ENCODE measurements at regions not wholly inside any gene's neighbourhood (a gene's known extent, or its start where the extent isn't known, plus 50 kb on each side); places are given as distances from the start of the nearest gene placed in this dataset.

DNA sequence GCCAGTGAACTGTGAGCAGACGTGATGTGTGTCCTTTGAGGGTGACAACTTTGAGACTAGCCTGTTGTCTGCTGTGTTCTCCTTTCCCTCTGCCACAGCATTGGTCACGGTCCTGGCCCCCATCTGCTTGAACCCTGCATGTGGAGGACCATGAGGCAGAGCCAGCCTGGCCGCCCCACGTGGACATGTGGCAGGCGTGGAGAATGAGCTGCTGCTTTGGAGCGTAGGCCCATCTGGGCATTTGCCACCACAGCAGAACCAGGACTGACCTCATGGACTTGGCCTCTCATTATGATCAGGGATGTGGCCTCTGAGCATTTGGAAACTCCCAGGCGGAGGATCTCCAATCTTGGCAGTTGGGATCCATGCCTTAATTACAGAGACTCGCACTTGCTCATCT, 448.5 kb downstream of the TCERG1L start:
- TF ChIP-seq POLR2A (IDR thresholded peaks at IDR 0.05): no peak
- TF ChIP-seq CTCF (IDR thresholded peaks at IDR 0.05): no peak
